K562 (cell line): ENCODE measurements at regions not wholly inside any gene's neighbourhood (a gene's known extent, or its start where the extent isn't known, plus 50 kb on each side); places are given as distances from the start of the nearest gene placed in this dataset.

Source experiments
- ATAC-seq: fragments of 200-7000 bp; cut with Tn5 transposase; 3 replicates; pipeline ENCODE4 v1.9.1; 2020; ENCODE audit warnings: moderate library complexity
- BruUV-seq: library from RNA; stranded (reverse); fragments of 400-500 nt; replicated peaks from 2 replicates; lab custom pipeline; 2021; lab: Mats Ljungman, UMichigan
- CTCF ChIA-PET: fragments of 300-600 bp; formaldehyde crosslinking; extraction: SDS; loops from one replicate; lab custom pipeline; 2021; ENCODE audit warnings: low intra/inter-chr PET ratio; lab: Yijun Ruan, JAX
- POLR2A ChIA-PET: fragments of 300-600, 350-650 bp; sonication (Branson Sonifier 250); formaldehyde crosslinking; extraction: SDS; loops from one replicate; lab custom pipeline; 2021; ENCODE audit warnings: antibody characterized with exemption, inconsistent platforms; lab: Yijun Ruan, JAX
- DNase-seq, 4 experiments: peaks; one replicate each; pipeline versions ENCODE4 v3.0.0 to v3.0.0-alpha.2; 2011 to 2018; ENCODE audit warnings: low spot score in 3 of 4, mixed read lengths in 3 of 4; ENCODE audit errors: extremely low read depth in 1 of 4
- FAIRE-seq: peaks from 2 replicates; lab custom pipeline; 2011; peaks lifted over from hg19 to GRCh38; lab: Jason Lieb, UNC
- H2AFZ ChIP-seq: 2 replicates; pipeline ENCODE4 v1.6.0; 2011; ENCODE audit warnings: low read depth, low read length, control low read depth, inconsistent platforms
- H3K27ac ChIP-seq: fragments of 200-600 bp; 3 replicates; pipeline ENCODE4 v1.8.0; 2011; ENCODE audit warnings: low read depth, mild to moderate bottlenecking, control low read depth, inconsistent platforms, low read length, moderate library complexity, mixed read lengths; ENCODE audit errors: extremely low read depth
- H3K27me3 ChIP-seq, 2 experiments: fragments of 300-600 bp in 1 of 2; 2 replicates in 1 of 2; 3 replicates in 1 of 2; pipeline versions ENCODE4 v1.6.0 to v1.8.0; 2011; ENCODE audit warnings: inconsistent platforms in 2 of 2, low read length in 2 of 2, mild to moderate bottlenecking in 1 of 2, mixed read lengths in 1 of 2, moderate library complexity in 1 of 2; ENCODE audit not compliant: control insufficient read depth in 2 of 2, insufficient read depth in 2 of 2
- H3K36me3 ChIP-seq: fragments of 300-600 bp; 3 replicates; pipeline ENCODE4 v1.8.0; 2011; ENCODE audit warnings: mild to moderate bottlenecking, low read length, inconsistent platforms; ENCODE audit not compliant: control insufficient read depth, insufficient read depth
- H3K4me1 ChIP-seq, 2 experiments: fragments of 200-600 bp in 1 of 2; replicated peaks in 1 of 2; 2 replicates in 1 of 2; 3 replicates in 1 of 2; pipeline versions ENCODE4 v1.5.1 to v1.8.0; 2011; ENCODE audit warnings: inconsistent platforms in 2 of 2, low read length in 2 of 2, mild to moderate bottlenecking in 1 of 2, mixed read lengths in 1 of 2, moderate library complexity in 1 of 2; ENCODE audit not compliant: control insufficient read depth in 2 of 2, insufficient read depth in 2 of 2
- H3K4me2 ChIP-seq: 2 replicates; pipeline ENCODE4 v1.6.1; 2011; ENCODE audit warnings: low read length, control low read depth, inconsistent platforms, mixed read lengths; ENCODE audit not compliant: insufficient read depth
- H3K4me3 ChIP-seq: fragments of 200-600 bp; sonication (generic), shearing (Covaris generic); 2 replicates; pipeline ENCODE4 v1.5.1; 2016; ENCODE audit warnings: control low read depth, inconsistent platforms
- H3K79me2 ChIP-seq: fragments of 200-600 bp; 3 replicates; pipeline ENCODE4 v1.8.0; 2011; ENCODE audit warnings: low read length, inconsistent platforms; ENCODE audit not compliant: control insufficient read depth, insufficient read depth
- H3K9ac ChIP-seq, 2 experiments: 2 replicates each; pipeline versions ENCODE4 v1.6.0 to v1.6.1; 2011; ENCODE audit warnings: low read depth in 2 of 2, low read length in 2 of 2, control low read depth in 1 of 2, inconsistent platforms in 1 of 2, mild to moderate bottlenecking in 1 of 2, mixed read lengths in 1 of 2; ENCODE audit not compliant: insufficient read depth in 1 of 2
- H3K9me1 ChIP-seq: one replicate; pipeline ENCODE4 v1.6.0; 2011; ENCODE audit warnings: inconsistent platforms, mild to moderate bottlenecking, low read length, moderate library complexity; ENCODE audit not compliant: control insufficient read depth, insufficient read depth
- H3K9me3 ChIP-seq: replicated peaks from 2 replicates; pipeline ENCODE4 v1.5.1; 2011; ENCODE audit warnings: low read depth, low read length, inconsistent platforms; ENCODE audit not compliant: control insufficient read depth, insufficient read depth
- H4K20me1 ChIP-seq: replicated peaks from 2 replicates; pipeline ENCODE4 v1.6.1; 2011; ENCODE audit warnings: low read length, inconsistent platforms, mixed read lengths; ENCODE audit not compliant: control insufficient read depth, insufficient read depth
- CEBPG ChIP-seq, 3 experiments: fragments of 200-800 bp in 1 of 3; sonication (Bioruptor generic) in 1 of 3; sonication (generic) in 1 of 3; formaldehyde crosslinking in 1 of 3; IDR thresholded peaks in 2 of 3; conservative IDR thresholded peaks in 1 of 3; 2 replicates each; pipeline versions ENCODE4 v1.6.1 to v1.8.0; 2016 to 2022; ENCODE audit warnings: missing compliant biosample characterization in 2 of 3, missing genetic modification characterization in 2 of 3, mild to moderate bottlenecking in 1 of 3, missing genetic modification reagents in 1 of 3
- CREBBP ChIP-seq: IDR thresholded peaks from one replicate; pipeline ENCODE4 v1.6.1; 2012; ENCODE audit warnings: low read depth, mild to moderate bottlenecking, control low read depth, inconsistent platforms, low read length
- KDM4B ChIP-seq, 2 experiments: fragments of 450-650 bp in 1 of 2; sonication (generic) in 1 of 2; IDR thresholded peaks; 2 replicates each; pipeline ENCODE4 v1.6.1; 2016 to 2017; ENCODE audit warnings: borderline replicate concordance in 2 of 2, antibody characterized with exemption in 1 of 2, low read depth in 1 of 2, mild to moderate bottlenecking in 1 of 2
- PURB ChIP-seq: sonication (generic); formaldehyde crosslinking; IDR thresholded peaks from 2 replicates; pipeline ENCODE4 v1.9.0; 2021; ENCODE audit warnings: low read depth, mild to moderate bottlenecking, missing genetic modification reagents
- TAF1 ChIP-seq: IDR thresholded peaks from 2 replicates; pipeline ENCODE4 v1.6.1; 2011; ENCODE audit warnings: mild to moderate bottlenecking, low read length, moderate library complexity; ENCODE audit not compliant: insufficient read depth, control insufficient read depth, severe bottlenecking; ENCODE audit errors: extremely low read depth
- TCF7 ChIP-seq: sonication (generic); IDR thresholded peaks from 2 replicates; pipeline ENCODE4 v1.6.1; 2016; ENCODE audit warnings: antibody characterized with exemption, borderline replicate concordance
- ZKSCAN8 ChIP-seq: fragments of 200-800 bp; sonication (Bioruptor generic); IDR thresholded peaks from 2 replicates; pipeline ENCODE4 v1.6.1; 2016; ENCODE audit warnings: missing genetic modification characterization, missing compliant biosample characterization
- ZNF146 ChIP-seq: IDR thresholded peaks from one replicate; pipeline ENCODE4 v1.6.1; 2018; ENCODE audit warnings: missing compliant biosample characterization; ENCODE audit not compliant: unreplicated experiment
- ZNF780A ChIP-seq: fragments of 250-450 bp; sonication (Bioruptor Pico); IDR thresholded peaks from 2 replicates; pipeline ENCODE4 v1.5.0; 2021; ENCODE audit warnings: mild to moderate bottlenecking
- WGBS: fragments of 100-300 bp; shearing (Covaris generic); methylation state at CpG from one replicate; pipeline ENCODE4 v1.1.6; 2016; ENCODE audit warnings: low coverage, mixed read lengths; ENCODE audit not compliant: insufficient coverage; ENCODE audit errors: missing lambda C conversion rate; 5-methylcytosine and 5-hydroxymethylcytosine counted together
- in situ Hi-C: fragments of 300-500 bp; cut with MboI; formaldehyde crosslinking; loops from 4 replicates; pipeline ENCODE4 v1.15.0; 2018; ENCODE audit warnings: inconsistent platforms, mixed read lengths
- intact Hi-C: fragments of 100-400 bp; cut with micrococcal nuclease; formaldehyde crosslinking; loops from 2 replicates; pipeline ENCODE4 v1.14.2; 2022
- TF ChIP-seq, protein P1 (sequence below): fragments of 250-450 bp; sonication (Bioruptor Pico); IDR thresholded peaks from 2 replicates; pipeline ENCODE4 v1.5.0; 2020; ENCODE audit warnings: mild to moderate bottlenecking
- TF ChIP-seq, protein P2 (sequence below): fragments of 450-650 bp; conservative IDR thresholded peaks from 2 replicates; pipeline ENCODE4 v1.6.1; 2016; ENCODE audit warnings: missing genetic modification characterization, low read depth, mild to moderate bottlenecking, control low read depth, missing compliant biosample characterization
- TF ChIP-seq, protein P3 (sequence below): fragments of 450-650 bp; IDR thresholded peaks from 2 replicates; pipeline ENCODE4 v1.6.1; 2016; ENCODE audit warnings: missing biosample characterization, missing genetic modification characterization

DNA sequence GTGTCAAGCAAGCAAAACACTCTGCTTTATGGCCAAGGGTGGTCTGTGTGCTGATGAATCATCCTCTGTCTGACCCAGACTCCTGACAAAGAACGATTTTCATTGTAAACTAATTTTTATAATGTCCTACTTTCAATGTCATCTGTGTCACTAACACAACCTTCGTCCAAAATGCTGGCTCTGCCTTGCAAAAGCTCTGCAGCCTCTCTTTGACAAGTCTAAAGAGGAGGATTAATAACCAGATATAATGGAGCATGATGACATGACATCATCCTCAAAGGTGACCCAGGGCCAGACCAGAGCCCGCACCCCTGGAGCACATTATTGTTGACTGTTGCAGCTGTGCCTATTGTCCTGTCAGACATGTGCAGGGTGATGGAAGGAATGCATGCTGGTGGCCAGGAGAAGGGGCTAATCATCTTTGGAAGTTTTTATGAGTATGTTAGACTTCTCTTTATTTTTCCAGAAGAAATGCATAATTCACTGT lies 589.4 kb downstream of the NR2F1-AS1 start:
- Histone ChIP-seq H3K27ac (no peak overlapping the region), H3K4me2 (no peak overlapping the region)
- no TSS peak for BruUV-seq

More for the DNA sequence above, 589.4 kb downstream of the NR2F1-AS1 start:
- no peak overlapping the region for H3K9ac ChIP-seq
- POLR2A ChIA-PET, result no interaction called here
- no peaks in the 10 kb centered on the region for H3K9me3 ChIP-seq
- ATAC-seq, result no peak
- intact Hi-C loops, result no loop called here
- no peaks in the 10 kb centered on the region for H3K9me1 ChIP-seq
- H4K20me1 ChIP-seq, result no peaks in the 10 kb centered on the region
- WGBS, result 0% methylated on average over 3 of the region's 3 CpGs
- no peaks in the 10 kb centered on the region for H3K36me3 ChIP-seq
- H3K4me1 ChIP-seq, result no peaks in the 10 kb centered on the region
- H3K27me3 ChIP-seq, result no peaks in the 10 kb centered on the region
- in situ Hi-C loops, result no loop called here
- TF ChIP-seq TCF7 (no peak), ZNF146 (CRISPR knock-in tag) (no peak), KDM4B (IDR thresholded peaks at IDR 0.05; ENCODE audit: borderline replicate concordance in 2 of 2, low read depth in 1 of 2) (no peak), ZKSCAN8 (CRISPR knock-in tag) (no peak), CEBPG (CRISPR knock-in tag; IDR thresholded peaks at IDR 0.05) (no peak), CEBPG (tag; conservative IDR thresholded peaks at IDR 0.05 in 1 of 2, IDR thresholded peaks at IDR 0.05 in 1 of 2) (no peak), ZNF780A (CRISPR knock-in tag) (no peak), PURB (CRISPR knock-in tag) (no peak), CREBBP (no peak), TAF1 (no peak)
- TF ChIP-seq, protein P1, sequence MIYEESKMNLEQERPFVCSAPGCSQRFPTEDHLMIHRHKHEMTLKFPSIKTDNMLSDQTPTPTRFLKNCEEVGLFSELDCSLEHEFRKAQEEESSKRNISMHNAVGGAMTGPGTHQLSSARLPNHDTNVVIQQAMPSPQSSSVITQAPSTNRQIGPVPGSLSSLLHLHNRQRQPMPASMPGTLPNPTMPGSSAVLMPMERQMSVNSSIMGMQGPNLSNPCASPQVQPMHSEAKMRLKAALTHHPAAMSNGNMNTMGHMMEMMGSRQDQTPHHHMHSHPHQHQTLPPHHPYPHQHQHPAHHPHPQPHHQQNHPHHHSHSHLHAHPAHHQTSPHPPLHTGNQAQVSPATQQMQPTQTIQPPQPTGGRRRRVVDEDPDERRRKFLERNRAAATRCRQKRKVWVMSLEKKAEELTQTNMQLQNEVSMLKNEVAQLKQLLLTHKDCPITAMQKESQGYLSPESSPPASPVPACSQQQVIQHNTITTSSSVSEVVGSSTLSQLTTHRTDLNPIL (CRISPR knock-in tag), result no peak
- TF ChIP-seq, protein P2, sequence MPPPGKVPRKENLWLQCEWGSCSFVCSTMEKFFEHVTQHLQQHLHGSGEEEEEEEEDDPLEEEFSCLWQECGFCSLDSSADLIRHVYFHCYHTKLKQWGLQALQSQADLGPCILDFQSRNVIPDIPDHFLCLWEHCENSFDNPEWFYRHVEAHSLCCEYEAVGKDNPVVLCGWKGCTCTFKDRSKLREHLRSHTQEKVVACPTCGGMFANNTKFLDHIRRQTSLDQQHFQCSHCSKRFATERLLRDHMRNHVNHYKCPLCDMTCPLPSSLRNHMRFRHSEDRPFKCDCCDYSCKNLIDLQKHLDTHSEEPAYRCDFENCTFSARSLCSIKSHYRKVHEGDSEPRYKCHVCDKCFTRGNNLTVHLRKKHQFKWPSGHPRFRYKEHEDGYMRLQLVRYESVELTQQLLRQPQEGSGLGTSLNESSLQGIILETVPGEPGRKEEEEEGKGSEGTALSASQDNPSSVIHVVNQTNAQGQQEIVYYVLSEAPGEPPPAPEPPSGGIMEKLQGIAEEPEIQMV (tag), result no peak
- TF ChIP-seq, protein P3, sequence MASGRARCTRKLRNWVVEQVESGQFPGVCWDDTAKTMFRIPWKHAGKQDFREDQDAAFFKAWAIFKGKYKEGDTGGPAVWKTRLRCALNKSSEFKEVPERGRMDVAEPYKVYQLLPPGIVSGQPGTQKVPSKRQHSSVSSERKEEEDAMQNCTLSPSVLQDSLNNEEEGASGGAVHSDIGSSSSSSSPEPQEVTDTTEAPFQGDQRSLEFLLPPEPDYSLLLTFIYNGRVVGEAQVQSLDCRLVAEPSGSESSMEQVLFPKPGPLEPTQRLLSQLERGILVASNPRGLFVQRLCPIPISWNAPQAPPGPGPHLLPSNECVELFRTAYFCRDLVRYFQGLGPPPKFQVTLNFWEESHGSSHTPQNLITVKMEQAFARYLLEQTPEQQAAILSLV, result no peak
- TF ChIP-seq, all 486 proteins: peak for 0
- FAIRE-seq (no peak), DNase-seq (no peak)
- Histone ChIP-seq H3K79me2 (no peaks in the 10 kb centered on the region), H3K4me3 (no peak overlapping the region), H2AFZ (no peak overlapping the region)
- CTCF ChIA-PET, result no interaction called here
